ENCODE measurements at regions not wholly inside any gene's neighbourhood (a gene's known extent, or its start where the extent isn't known, plus 50 kb on each side); places are given as distances from the start of the nearest gene placed in this dataset.

DNA sequence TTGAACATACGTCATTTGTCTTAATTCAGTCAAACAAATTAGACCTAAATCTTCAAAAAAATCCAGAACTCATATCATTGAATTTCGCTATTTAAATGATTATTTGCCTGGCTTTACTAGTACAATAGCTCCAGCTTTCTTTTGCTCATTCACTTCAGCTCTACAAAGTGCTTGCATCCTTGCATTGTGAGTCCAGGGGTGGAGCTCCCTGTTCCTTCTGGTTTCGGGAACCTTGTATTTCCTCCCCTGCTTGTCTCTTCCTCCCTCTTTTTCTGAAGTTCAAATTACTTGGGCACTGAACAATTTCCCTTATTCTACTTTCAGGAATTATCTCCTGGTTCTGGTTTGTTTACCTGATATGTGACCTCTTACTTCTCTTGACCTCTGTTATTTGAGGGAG, 58.1 kb upstream of the KITLG start:
- H3K27ac Mint-ChIP-seq: peak overlapping the region; percentile 65 to 94 (median 87)
- intact Hi-C loops (cut with micrococcal nuclease): no loop called here
- peaks cover 1 to 6% (median 6%) of the 10 kb centered on the region in 3 donors for H3K27me3 Mint-ChIP-seq (ENCODE audit: low read depth in 3 of 3)
- no peak for TF ChIP-seq CTCF (IDR thresholded peaks at IDR 0.05)
- H3K4me2 ChIP-seq (replicated peaks; ENCODE audit: extremely low read depth, low read length, poor library complexity, severe bottlenecking): peak overlapping the region; percentile 64
- H3K9me3 ChIP-seq (replicated peaks in 1 of 2; ENCODE audit: control insufficient read depth in 1 of 2, insufficient read depth in 1 of 2, low read length in 2 of 2): no peaks in the 10 kb centered on the region
- no peaks in the 10 kb centered on the region for H4K20me1 ChIP-seq (ENCODE audit: insufficient read depth, low read length)
- peaks cover 0 to 8% (median 2%) of the 10 kb centered on the region in 7 donors for H3K9me3 Mint-ChIP-seq
- DNase-seq: peak in 2 of 3 donors; percentile 12 to 34
- H3K4me1 Mint-ChIP-seq: peaks cover 13% of the 10 kb centered on the region
- H3K36me3 Mint-ChIP-seq: no peaks in the 10 kb centered on the region
- H3K9ac ChIP-seq (ENCODE audit: insufficient read depth, low read length, poor library complexity, severe bottlenecking): no peak overlapping the region
- no peaks in the 10 kb centered on the region for H3K79me2 ChIP-seq (ENCODE audit: insufficient read depth, low read length)
- WGBS (ENCODE audit: insufficient coverage): 0% methylated on average over 1 of the region's 3 CpGs
- peak overlapping the region; percentile 4 to 72 for H3K27ac ChIP-seq (ENCODE audit: low read depth in 1 of 2, low read length in 2 of 2)
- H3K27me3 ChIP-seq (ENCODE audit: control insufficient read depth in 2 of 2, insufficient read depth in 2 of 2, low read length in 2 of 2): peaks cover 5 to 6% of the 10 kb centered on the region in 2 donors
- no peaks in the 10 kb centered on the region for H3K36me3 ChIP-seq (replicated peaks in 1 of 2; ENCODE audit: control insufficient read depth in 1 of 2, insufficient read depth in 2 of 2, low read length in 2 of 2)
- H3K4me3 ChIP-seq (replicated peaks in 1 of 3; ENCODE audit: low read depth in 2 of 3, low read length in 3 of 3): peak overlapping the region in 1 of 3 experiments; percentile 46
- no peak overlapping the region for H2AFZ ChIP-seq (ENCODE audit: insufficient read depth, low read depth, low read length, poor library complexity, severe bottlenecking)
- H3K4me3 Mint-ChIP-seq: peak overlapping the region in 1 of 2 donors; percentile 82
- H3K4me1 ChIP-seq (ENCODE audit: control insufficient read depth in 1 of 2, insufficient read depth in 2 of 2, low read length in 2 of 2): peaks cover 21 to 27% of the 10 kb centered on the region in 2 donors

- no peak overlapping the region for H2AFZ ChIP-seq (ENCODE audit: insufficient read depth, low read depth, low read length, poor library complexity, severe bottlenecking)
- peaks cover 0 to 3% (median 0%) of the 10 kb centered on the region in 7 donors for H3K9me3 Mint-ChIP-seq
- TF ChIP-seq CTCF (IDR thresholded peaks at IDR 0.05): no peak
- H3K4me3 ChIP-seq (replicated peaks in 1 of 3; ENCODE audit: low read depth in 2 of 3, low read length in 3 of 3): no peak overlapping the region
- peaks cover 7 to 10% (median 9%) of the 10 kb centered on the region in 3 donors for H3K27me3 Mint-ChIP-seq (ENCODE audit: low read depth in 3 of 3)
- no peak overlapping the region for H3K4me3 Mint-ChIP-seq
- WGBS (ENCODE audit: insufficient coverage): no CpG with 5 or more reads among the region's 1 CpG
- H3K27ac Mint-ChIP-seq: peak overlapping the region in 2 of 7 donors; percentile 57 to 64
- H3K27ac ChIP-seq (ENCODE audit: low read depth in 1 of 2, low read length in 2 of 2): no peak overlapping the region
- H3K9me3 ChIP-seq (replicated peaks in 1 of 2; ENCODE audit: control insufficient read depth in 1 of 2, insufficient read depth in 1 of 2, low read length in 2 of 2): no peaks in the 10 kb centered on the region
- H3K27me3 ChIP-seq (ENCODE audit: control insufficient read depth in 2 of 2, insufficient read depth in 2 of 2, low read length in 2 of 2): peaks cover 2 to 8% of the 10 kb centered on the region in 2 donors
- no peaks in the 10 kb centered on the region for H3K36me3 ChIP-seq (replicated peaks in 1 of 2; ENCODE audit: control insufficient read depth in 1 of 2, insufficient read depth in 2 of 2, low read length in 2 of 2)
- H4K20me1 ChIP-seq (ENCODE audit: insufficient read depth, low read length): no peaks in the 10 kb centered on the region
- no peak for DNase-seq
- H3K4me1 Mint-ChIP-seq: peaks cover 7% of the 10 kb centered on the region
- no peaks in the 10 kb centered on the region for H3K36me3 Mint-ChIP-seq
- intact Hi-C loops (cut with micrococcal nuclease): no loop called here
- H3K79me2 ChIP-seq (ENCODE audit: insufficient read depth, low read length): no peaks in the 10 kb centered on the region
- H3K4me2 ChIP-seq (replicated peaks; ENCODE audit: extremely low read depth, low read length, poor library complexity, severe bottlenecking): no peak overlapping the region
- peaks cover 13 to 15% of the 10 kb centered on the region in 2 donors for H3K4me1 ChIP-seq (ENCODE audit: control insufficient read depth in 1 of 2, insufficient read depth in 2 of 2, low read length in 2 of 2)
- no peak overlapping the region for H3K9ac ChIP-seq (ENCODE audit: insufficient read depth, low read length, poor library complexity, severe bottlenecking)
Observed at GRCh38 chr12:88634008-88634407, 53.7 kb upstream of the KITLG start.

Measured in CD14-positive monocyte (primary cell).